HCT116 (cell line): ENCODE measurements at regions not wholly inside any gene's neighbourhood (a gene's known extent, or its start where the extent isn't known, plus 50 kb on each side); places are given as distances from the start of the nearest gene placed in this dataset.

Experiments used
- ATAC-seq: fragments of 200-7000 bp; cut with Tn5 transposase; 2 replicates; pipeline ENCODE4 v1.9.1; 2020; ENCODE audit warnings: mild to moderate bottlenecking, moderate library complexity
- BruUV-seq: library from RNA; stranded (reverse); fragments of 400-500 nt; replicated peaks from 2 replicates; lab custom pipeline; 2021; lab: Mats Ljungman, UMichigan
- CTCF ChIA-PET: fragments of 300-600 bp; sonication (Branson Sonifier 250); formaldehyde crosslinking; loops from one replicate; lab custom pipeline; 2021; ENCODE audit warnings: antibody characterized with exemption; lab: Charles Lee
- POLR2A ChIA-PET: fragments of 300-600, 350-600 bp; sonication (Branson Sonifier 250); formaldehyde crosslinking; loops from one replicate; lab custom pipeline; 2021; ENCODE audit warnings: antibody characterized with exemption; lab: Charles Lee
- RAD21 ChIA-PET, 2 experiments: fragments of 300-600 bp; sonication (Branson Sonifier 250); formaldehyde crosslinking; loops; one replicate each; lab custom pipeline; 2023; ENCODE audit warnings: low total read pairs in 2 of 2; ENCODE audit not compliant: uncharacterized antibody in 2 of 2, unreplicated experiment in 2 of 2, low non-redundant PET in 1 of 2; lab: Charles Lee
- DNase-seq: peaks from one replicate; pipeline ENCODE4 v3.0.0-alpha.2; 2010; ENCODE audit warnings: low read depth, low spot score
- H2AFZ ChIP-seq: fragments of 200-600 bp; shearing (Covaris generic), sonication (generic); 2 replicates; pipeline ENCODE4 v1.6.1; 2017; ENCODE audit warnings: low read depth, mixed run types, mixed read lengths, antibody characterized with exemption, low read length; ENCODE audit not compliant: poor library complexity, severe bottlenecking
- H3K27ac ChIP-seq: 2 replicates; pipeline ENCODE4 v1.5.1; 2012; ENCODE audit warnings: low read depth, low read length
- H3K27me3 ChIP-seq: fragments of 200-600 bp; sonication (generic); 2 replicates; pipeline ENCODE4 v1.6.1; 2016; ENCODE audit warnings: mixed run types, low read length, mixed read lengths; ENCODE audit not compliant: insufficient read depth
- H3K36me3 ChIP-seq, 2 experiments: fragments of 200-500 bp in 1 of 2; fragments of 200-600 bp in 1 of 2; sonication (Bioruptor generic) in 1 of 2; sonication (generic) in 1 of 2; 2 replicates each; pipeline versions ENCODE4 v1.5.1 to v1.6.1; 2014 to 2016; ENCODE audit warnings: low read length in 2 of 2, inconsistent platforms in 1 of 2, mixed read lengths in 1 of 2, mixed run types in 1 of 2; ENCODE audit not compliant: insufficient read depth in 2 of 2, control insufficient read depth in 1 of 2
- H3K4me1 ChIP-seq, 2 experiments: fragments of 200-600 bp in 1 of 2; sonication (generic) in 1 of 2; 2 replicates each; pipeline versions ENCODE4 v1.5.1 to v1.6.1; 2012 to 2017; ENCODE audit warnings: low read length in 2 of 2, inconsistent platforms in 1 of 2, mild to moderate bottlenecking in 1 of 2, mixed read lengths in 1 of 2, mixed run types in 1 of 2, moderate library complexity in 1 of 2; ENCODE audit not compliant: insufficient read depth in 2 of 2, control insufficient read depth in 1 of 2
- H3K4me2 ChIP-seq: fragments of 200-600 bp; sonication (generic); 2 replicates; pipeline ENCODE4 v1.6.1; 2017; ENCODE audit warnings: mixed run types, low read length, mixed read lengths
- H3K4me3 ChIP-seq, 2 experiments: fragments of 200-600 bp in 1 of 2; sonication (generic) in 1 of 2; replicated peaks in 1 of 2; 2 replicates each; pipeline ENCODE4 v1.5.1; 2011 to 2016; ENCODE audit warnings: low read length in 2 of 2, control low read depth in 1 of 2, low read depth in 1 of 2, mild to moderate bottlenecking in 1 of 2, mixed read lengths in 1 of 2, mixed run types in 1 of 2
- H3K79me2 ChIP-seq: fragments of 200-600 bp; sonication (generic); 2 replicates; pipeline ENCODE4 v1.6.1; 2017; ENCODE audit warnings: mild to moderate bottlenecking, mixed run types, low read length, moderate library complexity, mixed read lengths; ENCODE audit not compliant: insufficient read depth
- H3K9ac ChIP-seq: fragments of 200-600 bp; sonication (generic); 2 replicates; pipeline ENCODE4 v1.6.1; 2016; ENCODE audit warnings: low read length, mixed read lengths
- H3K9me2 ChIP-seq: fragments of 200-600 bp; sonication (generic), shearing (Covaris generic); 2 replicates; pipeline ENCODE4 v1.6.1; 2017; ENCODE audit warnings: mixed run types, mild to moderate bottlenecking, moderate library complexity; ENCODE audit not compliant: insufficient read depth
- H3K9me3 ChIP-seq, 2 experiments: fragments of 200-500 bp in 1 of 2; fragments of 200-600 bp in 1 of 2; sonication (Bioruptor generic) in 1 of 2; sonication (generic) in 1 of 2; 2 replicates each; pipeline ENCODE4 v1.6.1; 2014 to 2017; ENCODE audit warnings: low read length in 2 of 2, mixed read lengths in 2 of 2, inconsistent platforms in 1 of 2, low read depth in 1 of 2, mild to moderate bottlenecking in 1 of 2, mixed run types in 1 of 2, moderate library complexity in 1 of 2; ENCODE audit not compliant: control insufficient read depth in 1 of 2, insufficient read depth in 1 of 2
- H4K20me1 ChIP-seq: fragments of 200-600 bp; sonication (generic), shearing (Covaris generic); 2 replicates; pipeline ENCODE4 v1.6.1; 2017; ENCODE audit warnings: mixed run types, mild to moderate bottlenecking, moderate library complexity; ENCODE audit not compliant: insufficient read depth
- ATF3 ChIP-seq: IDR thresholded peaks from 2 replicates; pipeline ENCODE4 v1.6.1; 2012
- CBX3 ChIP-seq: IDR thresholded peaks from 2 replicates; pipeline ENCODE4 v1.6.1; 2012; ENCODE audit warnings: low read depth
- CTCF ChIP-seq, 3 experiments: fragments of 200-600 bp in 1 of 3; sonication (generic) in 1 of 3; IDR thresholded peaks in 2 of 3; conservative IDR thresholded peaks in 1 of 3; 2 replicates each; pipeline ENCODE4 v1.5.1; 2012 to 2017; ENCODE audit warnings: low read depth in 2 of 3, low read length in 2 of 3, antibody characterized with exemption in 1 of 3, borderline replicate concordance in 1 of 3, control low read depth in 1 of 3, mild to moderate bottlenecking in 1 of 3, mixed read lengths in 1 of 3, mixed run types in 1 of 3, moderate library complexity in 1 of 3; ENCODE audit not compliant: insufficient read depth in 1 of 3
- EZH2phosphoT487 ChIP-seq: fragments of 200-600 bp; IDR thresholded peaks from 2 replicates; pipeline ENCODE4 v1.6.1; 2018; ENCODE audit warnings: antibody characterized with exemption, borderline replicate concordance
- POLR2A ChIP-seq: IDR thresholded peaks from 2 replicates; pipeline ENCODE4 v1.7.0; 2011; ENCODE audit warnings: borderline replicate concordance; ENCODE audit not compliant: insufficient read depth, insufficient read length; ENCODE audit errors: extremely low read depth
- RAD21 ChIP-seq: IDR thresholded peaks from 2 replicates; pipeline ENCODE4 v1.6.1; 2012; ENCODE audit warnings: low read depth, mild to moderate bottlenecking
- REST ChIP-seq: IDR thresholded peaks from 2 replicates; pipeline ENCODE4 v1.6.1; 2012; ENCODE audit warnings: low read depth
- SIN3A ChIP-seq: IDR thresholded peaks from 2 replicates; pipeline ENCODE4 v1.6.1; 2012; ENCODE audit warnings: low read depth
- TCF7L2 ChIP-seq: IDR thresholded peaks from 2 replicates; pipeline ENCODE4 v1.7.0; 2011; ENCODE audit warnings: borderline replicate concordance, inconsistent platforms; ENCODE audit not compliant: insufficient read depth, insufficient read length; ENCODE audit errors: extremely low read depth
- ZNF274 ChIP-seq: fragments of 200-500 bp; sonication (Bioruptor generic); IDR thresholded peaks from 2 replicates; pipeline ENCODE4 v1.6.1; 2014; ENCODE audit warnings: mild to moderate bottlenecking, low read depth, low read length, inconsistent platforms
- intact Hi-C: fragments of 100-400 bp; cut with micrococcal nuclease; formaldehyde crosslinking; loops from 2 replicates; pipeline ENCODE4 v1.10.0; 2022

- RAD21 ChIA-PET: no interaction called here
- H3K9ac ChIP-seq: no peak overlapping the region
- H3K27ac ChIP-seq: no peak overlapping the region
- H2AFZ ChIP-seq: no peak overlapping the region
- H3K27me3 ChIP-seq: peaks cover 24% of the 10 kb centered on the region
- H3K9me2 ChIP-seq: no peaks in the 10 kb centered on the region
- H3K9me3 ChIP-seq: no peaks in the 10 kb centered on the region
- CTCF ChIA-PET: no interaction called here
- H4K20me1 ChIP-seq: no peaks in the 10 kb centered on the region
- no peaks in the 10 kb centered on the region for H3K4me1 ChIP-seq
- H3K36me3 ChIP-seq: no peaks in the 10 kb centered on the region
- no peak overlapping the region for H3K4me2 ChIP-seq
- intact Hi-C loops: no loop called here
- TF ChIP-seq POLR2A (no peak), TCF7L2 (no peak), RAD21 (no peak), SIN3A (no peak)
- H3K4me3 ChIP-seq: no peak overlapping the region
- BruUV-seq: no TSS peak
- ATAC-seq (no peak), DNase-seq (no peak)
- H3K79me2 ChIP-seq: no peaks in the 10 kb centered on the region
- POLR2A ChIA-PET: no interaction called here
Measured at GRCh38 chr16:82331397-82331796, 161.4 kb upstream of the MPHOSPH6 start.

GRCh38 chr16:82329504-82330192 lies 159.6 kb upstream of the MPHOSPH6 start:
- no peak overlapping the region for H3K27ac ChIP-seq
- H3K4me2 ChIP-seq: no peak overlapping the region
- H3K9me3 ChIP-seq: no peaks in the 10 kb centered on the region
- no peaks in the 10 kb centered on the region for H3K4me1 ChIP-seq
- intact Hi-C loops: no loop called here
- no peaks in the 10 kb centered on the region for H3K79me2 ChIP-seq
- H3K36me3 ChIP-seq: no peaks in the 10 kb centered on the region
- no peak overlapping the region for H3K4me3 ChIP-seq
- no peaks in the 10 kb centered on the region for H4K20me1 ChIP-seq
- no TSS peak for BruUV-seq
- no peaks in the 10 kb centered on the region for H3K9me2 ChIP-seq
- no peak for TF ChIP-seq CTCF (IDR thresholded peaks at IDR 0.05 in 2 of 3, conservative IDR thresholded peaks at IDR 0.05 in 1 of 3; ENCODE audit: borderline replicate concordance in 1 of 3, insufficient read depth in 1 of 3, low read depth in 2 of 3, low read length in 2 of 3)
- TF ChIP-seq REST: no peak
- TF ChIP-seq ZNF274: no peak
- TF ChIP-seq EZH2phosphoT487: no peak
- no peak for TF ChIP-seq ATF3
- no peak for TF ChIP-seq RAD21
- no peak for TF ChIP-seq CBX3
- ATAC-seq (no peak), DNase-seq (no peak)
- H2AFZ ChIP-seq: no peak overlapping the region
- H3K27me3 ChIP-seq: peaks cover 28% of the 10 kb centered on the region
- H3K9ac ChIP-seq: no peak overlapping the region
- ChIA-PET CTCF (no interaction called here), POLR2A (no interaction called here), RAD21 (no interaction called here)
